Fibroblast of villous mesenchyme (primary cell): ENCODE measurements at regions not wholly inside any gene's neighbourhood (a gene's known extent, or its start where the extent isn't known, plus 50 kb on each side); places are given as distances from the start of the nearest gene placed in this dataset.

ENCODE experiments used
- DNase-seq: peaks from one replicate; pipeline ENCODE4 v3.0.0-alpha.2; 2010; ENCODE audit warnings: low read depth
- H3K4me3 ChIP-seq: 2 replicates; pipeline ENCODE4 v1.5.1; 2011; ENCODE audit warnings: low read depth, mild to moderate bottlenecking, low read length
- CTCF ChIP-seq: IDR thresholded peaks from 2 replicates; pipeline ENCODE4 v1.5.1; 2012; ENCODE audit warnings: low read depth, mild to moderate bottlenecking, low read length; ENCODE audit not compliant: insufficient read depth

DNA sequence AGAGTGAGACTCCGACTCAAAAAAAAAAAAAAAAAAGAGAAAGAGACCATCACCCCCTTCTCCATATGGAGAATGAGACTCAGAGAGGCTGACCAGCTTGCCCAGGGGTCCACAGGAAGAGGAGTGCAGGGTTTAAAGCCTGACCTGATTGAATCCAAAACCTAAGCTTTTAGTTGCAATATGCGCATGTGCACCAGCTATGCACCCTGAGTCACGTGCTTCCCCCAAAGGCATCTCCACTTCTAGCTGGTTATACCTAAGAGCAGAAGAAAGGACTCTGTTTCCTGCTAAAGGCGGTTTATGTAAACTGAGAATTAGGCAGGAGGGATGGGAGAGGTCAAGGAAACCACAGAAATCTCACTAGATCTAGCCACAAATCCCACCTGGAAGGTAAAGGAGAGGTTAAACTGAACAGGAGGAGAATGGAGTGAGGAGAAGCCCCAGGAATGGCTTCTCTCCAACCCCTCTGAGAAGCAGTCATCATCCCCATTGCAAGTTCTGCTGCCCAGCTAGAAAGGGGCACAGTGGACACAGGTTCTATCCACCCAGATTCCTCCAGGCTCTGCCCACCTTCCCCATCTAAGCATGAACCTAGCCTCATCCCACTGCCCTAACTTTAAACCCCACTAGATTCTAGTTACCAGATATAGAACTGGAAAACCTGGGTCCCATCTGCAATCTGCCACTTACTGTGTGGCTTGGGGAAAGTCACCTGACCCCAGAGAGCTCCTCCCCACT lies 171.3 kb downstream of the ACTL7B start:
- DNase-seq = no peak
- TF ChIP-seq CTCF = no peak
- H3K4me3 ChIP-seq = no peak overlapping the region

DNA sequence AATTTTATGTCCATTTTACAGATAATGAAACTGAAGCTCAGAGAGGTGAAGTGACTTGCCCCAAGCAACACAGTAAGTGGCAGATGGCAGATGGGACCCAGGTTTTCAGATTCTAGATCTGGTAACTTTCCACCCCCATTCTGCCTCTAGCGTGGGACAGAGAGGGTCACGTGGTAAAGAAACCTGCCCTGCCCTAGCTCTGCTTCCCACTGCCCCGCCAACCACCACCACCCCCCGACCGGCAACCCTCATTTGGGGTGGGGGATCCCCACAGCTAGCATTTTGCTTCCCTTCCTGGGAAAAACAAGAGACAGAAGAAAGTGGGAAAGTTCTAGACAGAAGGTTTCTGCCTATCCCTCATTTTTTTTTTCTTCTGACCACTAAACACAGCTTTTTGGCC lies 172.5 kb downstream of the ACTL7B start:
- H3K4me3 ChIP-seq = no peak overlapping the region
- no peak for DNase-seq
- no peak for TF ChIP-seq CTCF

DNA sequence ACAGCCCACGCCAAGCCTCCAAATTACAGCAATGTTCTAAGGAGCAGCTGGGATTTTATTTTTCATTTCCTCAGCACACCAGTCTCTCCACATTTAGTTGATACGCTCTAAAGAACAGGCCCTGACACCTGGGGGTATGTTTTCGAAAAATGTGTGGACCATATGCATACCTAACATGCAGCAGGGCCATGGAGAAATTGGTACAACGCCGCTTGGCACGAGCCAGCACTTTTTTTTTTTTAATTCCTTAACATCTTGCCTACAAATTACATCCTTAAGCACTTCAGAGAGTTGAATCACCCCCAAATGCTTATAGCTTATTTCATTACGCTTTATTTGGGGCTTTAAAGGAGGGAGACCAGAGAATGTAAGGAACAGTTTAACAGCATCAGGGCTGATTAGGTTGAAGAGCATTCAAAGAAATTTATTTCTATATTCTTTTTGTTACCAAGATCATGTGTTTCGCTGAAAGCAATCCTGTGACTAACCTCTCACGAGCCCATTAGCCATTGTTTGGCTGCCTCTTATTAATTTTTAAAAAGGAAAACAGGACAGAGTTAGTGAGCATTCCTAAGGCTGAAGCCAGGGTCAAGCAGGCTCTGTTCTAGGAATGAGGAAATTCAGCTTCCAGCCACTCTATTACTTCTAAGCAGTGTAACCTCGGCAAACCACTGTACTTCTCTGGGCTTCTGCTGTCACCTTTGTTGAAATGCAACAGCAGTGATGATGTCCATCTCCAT lies 173.8 kb downstream of the ACTL7B start:
- H3K4me3 ChIP-seq = no peak overlapping the region
- no peak for TF ChIP-seq CTCF
- DNase-seq = no peak

DNA sequence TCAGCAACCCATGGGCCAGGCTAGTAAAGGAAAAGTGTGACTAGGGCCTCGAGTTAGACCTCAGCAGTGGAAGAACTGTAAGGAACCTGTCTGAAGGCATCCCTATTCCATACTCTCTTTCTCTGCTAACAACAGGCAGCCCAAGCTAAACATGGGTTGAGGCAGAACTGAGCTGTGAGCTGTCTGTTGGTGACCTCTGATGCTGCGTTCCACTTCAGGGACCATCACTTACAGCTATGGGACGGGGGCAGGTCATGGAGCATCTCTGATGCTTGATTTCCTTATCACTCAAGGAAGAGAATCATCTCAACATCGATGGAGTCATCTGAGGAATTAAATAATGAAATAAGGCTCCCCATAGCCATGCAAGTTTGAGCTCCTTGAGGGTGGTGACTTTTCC lies 174.8 kb downstream of the ACTL7B start:
- H3K4me3 ChIP-seq = no peak overlapping the region
- DNase-seq = no peak
- no peak for TF ChIP-seq CTCF

- H3K4me3 ChIP-seq = no peak overlapping the region
- DNase-seq = no peak
- no peak for TF ChIP-seq CTCF
These were observed 178.0 kb downstream of the ACTL7B start for GRCh38 chr9:108677776-108678175.

DNA sequence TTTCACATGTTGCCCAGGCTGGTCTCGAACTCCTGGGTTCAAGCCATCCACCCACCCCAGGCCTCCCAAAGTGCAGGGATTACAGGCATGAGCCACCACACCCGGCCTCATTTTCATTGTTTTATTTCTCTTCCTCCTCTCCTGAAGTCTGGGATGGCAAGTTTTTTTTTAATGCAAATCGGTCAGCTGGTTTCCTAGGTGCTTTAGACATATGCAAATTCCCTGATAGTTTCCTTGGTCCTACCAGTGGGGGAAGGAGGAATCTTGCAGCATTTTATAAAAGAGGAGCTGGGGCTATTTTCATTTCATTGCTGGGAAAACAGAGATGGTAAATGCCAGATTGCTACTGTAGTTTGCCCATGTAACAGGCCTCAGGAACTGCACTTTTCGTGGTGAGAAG lies 179.4 kb downstream of the ACTL7B start:
- no peak overlapping the region for H3K4me3 ChIP-seq
- DNase-seq = no peak
- TF ChIP-seq CTCF = no peak

- no peak overlapping the region for H3K4me3 ChIP-seq
- no peak for TF ChIP-seq CTCF
- DNase-seq = no peak
These were observed 180.1 kb downstream of the ACTL7B start for GRCh38 chr9:108675708-108676107.
